GM23338 (cell line): ENCODE measurements at regions not wholly inside any gene's neighbourhood (a gene's known extent, or its start where the extent isn't known, plus 50 kb on each side); places are given as distances from the start of the nearest gene placed in this dataset.
"Not testable (repeated sequence)": the region's sequence is repeated elsewhere in the genome, so short reads cannot be mapped to it uniquely, and the experiment has no call there.

Experiments
- ATAC-seq: fragments of 200-7000 bp; cut with Tn5 transposase; 3 replicates; pipeline ENCODE4 v1.9.1; 2020
- DNase-seq: peaks from one replicate; pipeline ENCODE4 v3.0.0-alpha.2; 2015; ENCODE audit warnings: low spot score
- H2AFZ ChIP-seq: fragments of 200-600 bp; sonication (generic); 2 replicates; pipeline ENCODE4 v1.8.0; 2016; ENCODE audit warnings: antibody characterized with exemption, mild to moderate bottlenecking, moderate library complexity
- H3F3A ChIP-seq: fragments of 200-600 bp; sonication (generic); replicated peaks from 2 replicates; pipeline ENCODE4 v1.8.0; 2017; ENCODE audit warnings: antibody characterized with exemption, mixed run types, low read depth
- H3K27ac ChIP-seq: fragments of 200-600 bp; sonication (generic); 2 replicates; pipeline ENCODE4 v1.6.1; 2016; ENCODE audit warnings: low read depth
- H3K27me3 ChIP-seq: fragments of 200-600 bp; sonication (generic); 2 replicates; pipeline ENCODE4 v1.8.0; 2016; ENCODE audit warnings: mild to moderate bottlenecking, mixed run types, moderate library complexity; ENCODE audit not compliant: insufficient read depth
- H3K36me3 ChIP-seq: fragments of 200-600 bp; sonication (generic); 2 replicates; pipeline ENCODE4 v1.8.0; 2016; ENCODE audit warnings: mild to moderate bottlenecking; ENCODE audit not compliant: insufficient read depth
- H3K4me1 ChIP-seq: fragments of 200-600 bp; sonication (generic); 2 replicates; pipeline ENCODE4 v1.8.0; 2016; ENCODE audit warnings: mild to moderate bottlenecking, moderate library complexity; ENCODE audit not compliant: insufficient read depth
- H3K4me2 ChIP-seq: fragments of 200-600 bp; sonication (generic); 2 replicates; pipeline ENCODE4 v1.7.1; 2017; ENCODE audit warnings: mixed run types
- H3K4me3 ChIP-seq: fragments of 200-600 bp; sonication (generic); 2 replicates; pipeline ENCODE4 v1.6.1; 2016; ENCODE audit warnings: mixed run types
- H3K79me2 ChIP-seq: fragments of 200-600 bp; sonication (generic); replicated peaks from 2 replicates; pipeline ENCODE4 v1.8.0; 2017; ENCODE audit warnings: mild to moderate bottlenecking; ENCODE audit not compliant: insufficient read depth
- H3K9me2 ChIP-seq: fragments of 200-600 bp; sonication (generic); 2 replicates; pipeline ENCODE4 v1.8.0; 2017; ENCODE audit not compliant: insufficient read depth
- H4K20me1 ChIP-seq: fragments of 200-600 bp; sonication (generic); replicated peaks from 2 replicates; pipeline ENCODE4 v1.8.0; 2017; ENCODE audit warnings: mild to moderate bottlenecking; ENCODE audit not compliant: insufficient read depth
- H3K27ac Mint-ChIP-seq: 2 replicates; pipeline ENCODE4 v1.8.0; 2020; ENCODE audit warnings: inconsistent platforms, mild to moderate bottlenecking, moderate library complexity, mixed read lengths
- H3K27me3 Mint-ChIP-seq: 3 replicates; pipeline ENCODE4 v1.8.0; 2022; ENCODE audit warnings: low read depth, mild to moderate bottlenecking, moderate library complexity, mixed read lengths, inconsistent platforms; ENCODE audit not compliant: insufficient read depth, poor library complexity
- H3K36me3 Mint-ChIP-seq: 3 replicates; pipeline ENCODE4 v1.8.0; 2021; ENCODE audit warnings: low read depth, mild to moderate bottlenecking, inconsistent platforms, moderate library complexity, mixed read lengths
- H3K4me1 Mint-ChIP-seq: 3 replicates; pipeline ENCODE4 v1.8.0; 2020; ENCODE audit warnings: mild to moderate bottlenecking, inconsistent platforms, mixed read lengths
- H3K4me3 Mint-ChIP-seq: 3 replicates; pipeline ENCODE4 v1.8.0; 2021; ENCODE audit warnings: moderate library complexity, mild to moderate bottlenecking, inconsistent platforms, mixed read lengths
- H3K9me3 Mint-ChIP-seq: 3 replicates; pipeline ENCODE4 v1.8.0; 2020; ENCODE audit warnings: moderate library complexity, mild to moderate bottlenecking, inconsistent platforms, mixed read lengths
- CREB1 ChIP-seq: fragments of 250-450 bp; sonication (Bioruptor Pico); IDR thresholded peaks from 2 replicates; pipeline ENCODE4 v1.5.0; 2020; ENCODE audit warnings: low read depth, mild to moderate bottlenecking, moderate library complexity
- JUNB ChIP-seq: IDR thresholded peaks from one replicate; pipeline ENCODE4 v1.6.1; 2016; ENCODE audit warnings: antibody characterized with exemption; ENCODE audit not compliant: unreplicated experiment
- POLR2AphosphoS5 ChIP-seq: IDR thresholded peaks from 2 replicates; pipeline ENCODE4 v1.6.1; 2016; ENCODE audit warnings: antibody characterized with exemption, low read depth
- REST ChIP-seq: IDR thresholded peaks from one replicate; pipeline ENCODE4 v1.6.1; 2018; ENCODE audit warnings: antibody characterized with exemption; ENCODE audit not compliant: unreplicated experiment
- STAT1 ChIP-seq: IDR thresholded peaks from one replicate; pipeline ENCODE4 v1.6.1; 2016; ENCODE audit warnings: antibody characterized with exemption; ENCODE audit not compliant: unreplicated experiment

GRCh38 chr7:32670110-32671025, 175.1 kb downstream of the AVL9 start:
- Mint-ChIP-seq H3K9me3 (peaks cover 7% of the 10 kb centered on the region; the same call in 2 of the 3 replicates), H3K36me3 (peaks cover 28% of the 10 kb centered on the region), H3K27me3 (peaks cover 5% of the 10 kb centered on the region), H3K4me1 (peaks cover 13% of the 10 kb centered on the region), H3K4me3 (no peak overlapping the region), H3K27ac (peak overlapping the region; percentile 47)
- ATAC-seq (peak; percentile 36; the same call in 2 of the 3 replicates), DNase-seq (no peak)
- H3K9me2 ChIP-seq = no peaks in the 10 kb centered on the region
- H3K4me3 ChIP-seq = no peak overlapping the region
- no peak overlapping the region for H3K27ac ChIP-seq
- no peaks in the 10 kb centered on the region for H3K27me3 ChIP-seq
- H3K4me1 ChIP-seq = no peaks in the 10 kb centered on the region
- H3K79me2 ChIP-seq = no peaks in the 10 kb centered on the region
- no peaks in the 10 kb centered on the region for H3F3A ChIP-seq
- H2AFZ ChIP-seq = no peak overlapping the region
- H4K20me1 ChIP-seq = no peaks in the 10 kb centered on the region
- TF ChIP-seq REST (no peak), STAT1 (no peak), JUNB (no peak), CREB1 (no peak), POLR2AphosphoS5 (no peak)
- H3K36me3 ChIP-seq = no peaks in the 10 kb centered on the region
- no peak overlapping the region for H3K4me2 ChIP-seq

GRCh38 chr7:32669173-32669870, 174.0 kb downstream of the AVL9 start:
- H4K20me1 ChIP-seq, H3K4me3 ChIP-seq, DNase-seq, H2AFZ ChIP-seq, H3K9me3 Mint-ChIP-seq, H3K79me2 ChIP-seq, H3K4me2 ChIP-seq, H3K36me3 ChIP-seq, H3K27me3 Mint-ChIP-seq, H3K4me1 ChIP-seq, ATAC-seq, H3K9me2 ChIP-seq, H3K27me3 ChIP-seq, H3F3A ChIP-seq, H3K27ac ChIP-seq, H3K4me3 Mint-ChIP-seq: not testable (repeated sequence)
- H3K27ac Mint-ChIP-seq = peak overlapping the region; percentile 85; the same call in 1 of the 2 replicates
- peaks cover 24% of the 10 kb centered on the region for H3K36me3 Mint-ChIP-seq
- H3K4me1 Mint-ChIP-seq = peaks cover 20% of the 10 kb centered on the region

GRCh38 chr7:32668387-32669097, 173.3 kb downstream of the AVL9 start:
- not testable (repeated sequence) for H3K27ac ChIP-seq, H3K9me3 Mint-ChIP-seq, H3K4me3 Mint-ChIP-seq, H3K27me3 ChIP-seq, H2AFZ ChIP-seq, H3K4me2 ChIP-seq, H3K79me2 ChIP-seq, H3K4me1 ChIP-seq, H3K36me3 ChIP-seq, ATAC-seq, H3K9me2 ChIP-seq, DNase-seq, H3K27ac Mint-ChIP-seq, H4K20me1 ChIP-seq, H3F3A ChIP-seq, H3K27me3 Mint-ChIP-seq, H3K4me3 ChIP-seq
- Mint-ChIP-seq H3K4me1 (peaks cover 28% of the 10 kb centered on the region), H3K36me3 (peaks cover 24% of the 10 kb centered on the region)

GRCh38 chr7:32667586-32667985, 172.3 kb downstream of the AVL9 start:
- not testable (repeated sequence) for H3K4me3 Mint-ChIP-seq, H3K9me2 ChIP-seq, H3K4me2 ChIP-seq, H3K27ac Mint-ChIP-seq, H3K4me1 ChIP-seq, H3K27me3 Mint-ChIP-seq, H4K20me1 ChIP-seq, H3K9me3 Mint-ChIP-seq, H3K79me2 ChIP-seq, H3K36me3 ChIP-seq, H3K27ac ChIP-seq, H2AFZ ChIP-seq, H3K27me3 ChIP-seq, DNase-seq, H3F3A ChIP-seq, ATAC-seq, H3K4me3 ChIP-seq
- Mint-ChIP-seq H3K36me3 (peaks cover 24% of the 10 kb centered on the region), H3K4me1 (peaks cover 34% of the 10 kb centered on the region)
